HepG2 (cell line): ENCODE measurements at regions not wholly inside any gene's neighbourhood (a gene's known extent, or its start where the extent isn't known, plus 50 kb on each side); places are given as distances from the start of the nearest gene placed in this dataset.

ENCODE experiments used
- ATAC-seq: fragments of 200-7000 bp; cut with Tn5 transposase; 3 replicates; pipeline ENCODE4 v1.9.1; 2020; ENCODE audit warnings: mild to moderate bottlenecking, moderate library complexity
- BruUV-seq: library from RNA; stranded (reverse); fragments of 400-500 nt; replicated peaks from 2 replicates; lab custom pipeline; 2021; lab: Mats Ljungman, UMichigan
- CTCF ChIA-PET: fragments of 300-600 bp; formaldehyde crosslinking; extraction: SDS; loops from one replicate; lab custom pipeline; 2021; ENCODE audit warnings: low total read pairs, inconsistent platforms, low intra/inter-chr PET ratio; lab: Yijun Ruan, JAX
- POLR2A ChIA-PET: fragments of 350-600 bp; sonication (Branson Sonifier 250); formaldehyde crosslinking; loops from one replicate; lab custom pipeline; 2020; ENCODE audit warnings: antibody characterized with exemption, inconsistent platforms; lab: Yijun Ruan, JAX
- DNase-seq: peaks from one replicate; pipeline ENCODE4 v3.0.0-alpha.2; 2015; ENCODE audit warnings: low spot score
- FAIRE-seq: peaks from 3 replicates; lab custom pipeline; 2011; peaks lifted over from hg19 to GRCh38; lab: Jason Lieb, UNC
- H2AFZ ChIP-seq: one replicate; pipeline ENCODE4 v1.6.1; 2011; ENCODE audit warnings: low read length, inconsistent platforms
- H3K27ac ChIP-seq: fragments of 300-600 bp; 3 replicates; pipeline ENCODE4 v1.8.0; 2011; ENCODE audit warnings: mixed run types, mild to moderate bottlenecking, mixed read lengths, low read length, inconsistent platforms; ENCODE audit not compliant: insufficient read depth; ENCODE audit errors: extremely low read length
- H3K27me3 ChIP-seq, 2 experiments: fragments of 200-600 bp in 1 of 2; 2 replicates in 1 of 2; 3 replicates in 1 of 2; pipeline versions ENCODE4 v1.6.0 to v1.8.0; 2011; ENCODE audit warnings: low read length in 2 of 2, mild to moderate bottlenecking in 2 of 2, moderate library complexity in 2 of 2, inconsistent platforms in 1 of 2; ENCODE audit not compliant: insufficient read depth in 2 of 2, control insufficient read depth in 1 of 2
- H3K36me3 ChIP-seq, 2 experiments: fragments of 200-600 bp in 1 of 2; replicated peaks in 1 of 2; 2 replicates in 1 of 2; 3 replicates in 1 of 2; pipeline versions ENCODE4 v1.5.1 to v1.8.0; 2011; ENCODE audit warnings: low read length in 2 of 2, inconsistent platforms in 1 of 2; ENCODE audit not compliant: insufficient read depth in 2 of 2, control insufficient read depth in 1 of 2
- H3K4me1 ChIP-seq: 2 replicates; pipeline ENCODE4 v1.5.1; 2012; ENCODE audit warnings: low read length, inconsistent platforms; ENCODE audit not compliant: insufficient read depth
- H3K4me2 ChIP-seq: 2 replicates; pipeline ENCODE4 v1.6.0; 2011; ENCODE audit warnings: low read depth, low read length, inconsistent platforms
- H3K4me3 ChIP-seq, 3 experiments: fragments of 200-600 bp in 1 of 3; sonication (generic), shearing (Covaris generic) in 1 of 3; replicated peaks in 1 of 3; 2 replicates each; pipeline ENCODE4 v1.5.1; 2011 to 2016; ENCODE audit warnings: low read length in 3 of 3, inconsistent platforms in 2 of 3, low read depth in 2 of 3, mild to moderate bottlenecking in 2 of 3, control low read depth in 1 of 3, mixed read lengths in 1 of 3; ENCODE audit not compliant: insufficient read depth in 1 of 3
- H3K79me2 ChIP-seq: one replicate; pipeline ENCODE4 v1.6.1; 2011; ENCODE audit warnings: low read length, inconsistent platforms; ENCODE audit not compliant: insufficient read depth
- H3K9ac ChIP-seq: 2 replicates; pipeline ENCODE4 v1.6.0; 2011; ENCODE audit warnings: mild to moderate bottlenecking, low read depth, low read length, inconsistent platforms; ENCODE audit not compliant: insufficient read depth
- H3K9me3 ChIP-seq: 2 replicates; pipeline ENCODE4 v1.5.1; 2012; ENCODE audit warnings: mild to moderate bottlenecking, low read length
- H4K20me1 ChIP-seq: 2 replicates; pipeline ENCODE4 v1.6.0; 2011; ENCODE audit warnings: inconsistent platforms, mild to moderate bottlenecking, low read length, moderate library complexity; ENCODE audit not compliant: insufficient read depth
- KLF15 ChIP-seq: sonication (generic); formaldehyde crosslinking; IDR thresholded peaks from 2 replicates; pipeline ENCODE4 v1.8.1; 2023; ENCODE audit warnings: borderline replicate concordance, mild to moderate bottlenecking, inconsistent platforms, missing genetic modification reagents, mixed read lengths
- MEIS1 ChIP-seq: sonication (generic); formaldehyde crosslinking; IDR thresholded peaks from 2 replicates; pipeline ENCODE4 v1.9.0; 2021; ENCODE audit warnings: mild to moderate bottlenecking, missing genetic modification reagents, moderate library complexity, borderline replicate concordance
- POLR2AphosphoS2 ChIP-seq: IDR thresholded peaks from 2 replicates; pipeline ENCODE4 v1.6.1; 2011; ENCODE audit warnings: low read depth, low read length, improper control_type of control experiment
- ZNF616 ChIP-seq: sonication (generic); formaldehyde crosslinking; IDR thresholded peaks from 2 replicates; pipeline ENCODE4 v1.5.0; 2020; ENCODE audit warnings: low read depth, mild to moderate bottlenecking, missing genetic modification reagents
- WGBS: methylation state at CpG from one replicate; pipeline ENCODE4 v1.1.6; 2017; ENCODE audit warnings: low lambda C conversion rate; 5-methylcytosine and 5-hydroxymethylcytosine counted together
- in situ Hi-C: cut with HindIII; loops from 2 replicates; pipeline ENCODE4 v1.10.0; 2017; ENCODE audit warnings: low pct_unique_long_range_greater_than_20kb; ENCODE audit not compliant: extremely low pct_ligation_motif_present
- intact Hi-C: fragments of 100-400 bp; cut with micrococcal nuclease; formaldehyde crosslinking; loops from one replicate; pipeline ENCODE4 v1.10.0; 2022; ENCODE audit not compliant: unreplicated experiment
- TF ChIP-seq, protein P1 (sequence below): sonication (generic); formaldehyde crosslinking; IDR thresholded peaks from 2 replicates; pipeline ENCODE4 v1.4.0; 2020; ENCODE audit warnings: missing genetic modification reagents, mild to moderate bottlenecking, borderline replicate concordance
- TF ChIP-seq, protein P2 (sequence below): sonication (generic); formaldehyde crosslinking; IDR thresholded peaks from 2 replicates; pipeline ENCODE4 v1.4.0; 2020; ENCODE audit warnings: mild to moderate bottlenecking, missing genetic modification reagents

DNA sequence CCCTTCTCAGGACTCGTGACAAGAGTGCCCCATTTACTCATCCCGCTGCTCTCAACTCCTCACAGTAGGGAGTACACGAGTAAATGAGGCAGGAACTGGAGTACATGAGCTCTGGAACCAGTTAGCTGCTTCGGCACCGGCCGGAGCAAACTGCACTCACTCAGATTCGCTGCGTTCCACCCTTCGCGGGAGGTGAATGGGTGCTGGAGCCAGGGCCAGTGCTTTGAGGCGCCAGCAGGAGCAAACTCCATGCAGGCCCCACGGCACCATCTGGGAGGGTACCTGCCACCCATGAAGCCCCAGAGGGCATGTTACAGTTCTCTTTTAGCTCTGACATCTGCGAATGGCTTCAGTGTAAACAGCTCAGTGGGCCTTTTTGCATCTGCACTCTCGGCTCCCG, 315.5 kb upstream of the GK2 start:
- ATAC-seq (no peak), DNase-seq (no peak), FAIRE-seq (no peak)
- no peak overlapping the region for H3K4me2 ChIP-seq
- no peaks in the 10 kb centered on the region for H3K79me2 ChIP-seq
- no peaks in the 10 kb centered on the region for H4K20me1 ChIP-seq
- H3K4me1 ChIP-seq: no peaks in the 10 kb centered on the region
- no peak overlapping the region for H3K9ac ChIP-seq
- H3K4me3 ChIP-seq: no peak overlapping the region
- H3K27ac ChIP-seq: no peak overlapping the region
- in situ Hi-C loops (no loop called here), intact Hi-C loops (no loop called here)
- H3K36me3 ChIP-seq: no peaks in the 10 kb centered on the region
- TF ChIP-seq POLR2AphosphoS2: no peak
- TF ChIP-seq MEIS1 (CRISPR knock-in tag): no peak
- TF ChIP-seq, protein P1, sequence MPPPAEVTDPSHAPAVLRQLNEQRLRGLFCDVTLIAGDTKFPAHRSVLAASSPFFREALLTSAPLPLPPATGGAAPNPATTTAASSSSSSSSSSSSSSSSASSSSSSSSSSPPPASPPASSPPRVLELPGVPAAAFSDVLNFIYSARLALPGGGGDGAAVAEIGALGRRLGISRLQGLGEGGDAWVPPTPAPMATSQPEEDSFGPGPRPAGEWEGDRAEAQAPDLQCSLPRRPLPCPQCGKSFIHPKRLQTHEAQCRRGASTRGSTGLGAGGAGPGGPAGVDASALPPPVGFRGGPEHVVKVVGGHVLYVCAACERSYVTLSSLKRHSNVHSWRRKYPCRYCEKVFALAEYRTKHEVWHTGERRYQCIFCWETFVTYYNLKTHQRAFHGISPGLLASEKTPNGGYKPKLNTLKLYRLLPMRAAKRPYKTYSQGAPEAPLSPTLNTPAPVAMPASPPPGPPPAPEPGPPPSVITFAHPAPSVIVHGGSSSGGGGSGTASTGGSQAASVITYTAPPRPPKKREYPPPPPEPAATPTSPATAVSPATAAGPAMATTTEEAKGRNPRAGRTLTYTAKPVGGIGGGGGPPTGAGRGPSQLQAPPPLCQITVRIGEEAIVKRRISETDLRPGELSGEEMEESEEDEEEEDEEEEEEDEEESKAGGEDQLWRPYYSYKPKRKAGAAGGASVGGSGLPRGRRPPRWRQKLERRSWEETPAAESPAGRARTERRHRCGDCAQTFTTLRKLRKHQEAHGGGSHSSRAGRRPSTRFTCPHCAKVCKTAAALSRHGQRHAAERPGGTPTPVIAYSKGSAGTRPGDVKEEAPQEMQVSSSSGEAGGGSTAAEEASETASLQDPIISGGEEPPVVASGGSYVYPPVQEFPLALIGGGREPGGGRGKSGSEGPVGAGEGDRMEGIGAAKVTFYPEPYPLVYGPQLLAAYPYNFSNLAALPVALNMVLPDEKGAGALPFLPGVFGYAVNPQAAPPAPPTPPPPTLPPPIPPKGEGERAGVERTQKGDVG (CRISPR knock-in tag): no peak
- TF ChIP-seq KLF15: no peak
- TF ChIP-seq, protein P2, sequence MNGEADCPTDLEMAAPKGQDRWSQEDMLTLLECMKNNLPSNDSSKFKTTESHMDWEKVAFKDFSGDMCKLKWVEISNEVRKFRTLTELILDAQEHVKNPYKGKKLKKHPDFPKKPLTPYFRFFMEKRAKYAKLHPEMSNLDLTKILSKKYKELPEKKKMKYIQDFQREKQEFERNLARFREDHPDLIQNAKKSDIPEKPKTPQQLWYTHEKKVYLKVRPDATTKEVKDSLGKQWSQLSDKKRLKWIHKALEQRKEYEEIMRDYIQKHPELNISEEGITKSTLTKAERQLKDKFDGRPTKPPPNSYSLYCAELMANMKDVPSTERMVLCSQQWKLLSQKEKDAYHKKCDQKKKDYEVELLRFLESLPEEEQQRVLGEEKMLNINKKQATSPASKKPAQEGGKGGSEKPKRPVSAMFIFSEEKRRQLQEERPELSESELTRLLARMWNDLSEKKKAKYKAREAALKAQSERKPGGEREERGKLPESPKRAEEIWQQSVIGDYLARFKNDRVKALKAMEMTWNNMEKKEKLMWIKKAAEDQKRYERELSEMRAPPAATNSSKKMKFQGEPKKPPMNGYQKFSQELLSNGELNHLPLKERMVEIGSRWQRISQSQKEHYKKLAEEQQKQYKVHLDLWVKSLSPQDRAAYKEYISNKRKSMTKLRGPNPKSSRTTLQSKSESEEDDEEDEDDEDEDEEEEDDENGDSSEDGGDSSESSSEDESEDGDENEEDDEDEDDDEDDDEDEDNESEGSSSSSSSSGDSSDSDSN: no peak
- TF ChIP-seq ZNF616 (CRISPR knock-in tag): no peak
- ChIA-PET POLR2A (no interaction called here), CTCF (no interaction called here)
- no peaks in the 10 kb centered on the region for H3K27me3 ChIP-seq
- BruUV-seq: no TSS peak
- 25% methylated on average over 12 of the region's 15 CpGs for WGBS
- no peaks in the 10 kb centered on the region for H3K9me3 ChIP-seq
- H2AFZ ChIP-seq: no peak overlapping the region
